ENCODE measurements at regions not wholly inside any gene's neighbourhood (a gene's known extent, or its start where the extent isn't known, plus 50 kb on each side); places are given as distances from the start of the nearest gene placed in this dataset.

GRCh38 chr11:111001081-111001430, 244.5 kb upstream of the POU2AF2 start:
- TF ChIP-seq CTCF (IDR thresholded peaks at IDR 0.05) = no peak
- TF ChIP-seq POLR2A (IDR thresholded peaks at IDR 0.05) = no peak
